Osteoblast (primary cell): ENCODE measurements at regions not wholly inside any gene's neighbourhood (a gene's known extent, or its start where the extent isn't known, plus 50 kb on each side); places are given as distances from the start of the nearest gene placed in this dataset.

Source experiments
- DNase-seq: peaks from one replicate; pipeline ENCODE4 v3.0.0; 2011; ENCODE audit warnings: low spot score, mixed read lengths; ENCODE audit not compliant: insufficient read length; ENCODE audit errors: missing footprints
- H2AFZ ChIP-seq: 2 replicates; pipeline ENCODE4 v1.6.0; 2011; ENCODE audit warnings: mild to moderate bottlenecking, low read length
- H3K27ac ChIP-seq: 2 replicates; pipeline ENCODE4 v1.5.1; 2011; ENCODE audit warnings: mild to moderate bottlenecking, low read depth, low read length, moderate library complexity
- H3K27me3 ChIP-seq: 2 replicates; pipeline ENCODE4 v1.6.0; 2012; ENCODE audit warnings: mild to moderate bottlenecking, control low read depth, inconsistent platforms, low read length, moderate library complexity; ENCODE audit not compliant: insufficient read depth
- H3K36me3 ChIP-seq: 2 replicates; pipeline ENCODE4 v1.5.1; 2011; ENCODE audit warnings: mild to moderate bottlenecking, low read length, control low read depth, moderate library complexity; ENCODE audit not compliant: insufficient read depth
- H3K4me1 ChIP-seq: 2 replicates; pipeline ENCODE4 v1.5.1; 2011; ENCODE audit warnings: mild to moderate bottlenecking, low read length, control low read depth, moderate library complexity; ENCODE audit not compliant: insufficient read depth
- H3K4me2 ChIP-seq: 2 replicates; pipeline ENCODE4 v1.6.0; 2011; ENCODE audit warnings: mild to moderate bottlenecking, low read length; ENCODE audit not compliant: insufficient read depth
- H3K4me3 ChIP-seq: fragments of 200-600 bp; sonication (generic); 3 replicates; pipeline ENCODE4 v1.5.1; 2012; ENCODE audit warnings: mild to moderate bottlenecking, low read length, inconsistent platforms; ENCODE audit not compliant: insufficient read depth
- H3K79me2 ChIP-seq: 2 replicates; pipeline ENCODE4 v1.6.0; 2012; ENCODE audit warnings: mild to moderate bottlenecking, low read length, control low read depth, inconsistent platforms; ENCODE audit not compliant: insufficient read depth
- H3K9me3 ChIP-seq: 2 replicates; pipeline ENCODE4 v1.5.1; 2011; ENCODE audit warnings: low read depth, low read length, control low read depth
- H4K20me1 ChIP-seq: 2 replicates; pipeline ENCODE4 v1.6.0; 2012; ENCODE audit warnings: mild to moderate bottlenecking, low read length, control low read depth; ENCODE audit not compliant: insufficient read depth
- TF ChIP-seq, protein P1 (sequence below): IDR thresholded peaks from 2 replicates; pipeline ENCODE4 v1.5.1; 2011; ENCODE audit warnings: mild to moderate bottlenecking, low read depth, low read length, moderate library complexity; ENCODE audit errors: extremely low read depth

DNA sequence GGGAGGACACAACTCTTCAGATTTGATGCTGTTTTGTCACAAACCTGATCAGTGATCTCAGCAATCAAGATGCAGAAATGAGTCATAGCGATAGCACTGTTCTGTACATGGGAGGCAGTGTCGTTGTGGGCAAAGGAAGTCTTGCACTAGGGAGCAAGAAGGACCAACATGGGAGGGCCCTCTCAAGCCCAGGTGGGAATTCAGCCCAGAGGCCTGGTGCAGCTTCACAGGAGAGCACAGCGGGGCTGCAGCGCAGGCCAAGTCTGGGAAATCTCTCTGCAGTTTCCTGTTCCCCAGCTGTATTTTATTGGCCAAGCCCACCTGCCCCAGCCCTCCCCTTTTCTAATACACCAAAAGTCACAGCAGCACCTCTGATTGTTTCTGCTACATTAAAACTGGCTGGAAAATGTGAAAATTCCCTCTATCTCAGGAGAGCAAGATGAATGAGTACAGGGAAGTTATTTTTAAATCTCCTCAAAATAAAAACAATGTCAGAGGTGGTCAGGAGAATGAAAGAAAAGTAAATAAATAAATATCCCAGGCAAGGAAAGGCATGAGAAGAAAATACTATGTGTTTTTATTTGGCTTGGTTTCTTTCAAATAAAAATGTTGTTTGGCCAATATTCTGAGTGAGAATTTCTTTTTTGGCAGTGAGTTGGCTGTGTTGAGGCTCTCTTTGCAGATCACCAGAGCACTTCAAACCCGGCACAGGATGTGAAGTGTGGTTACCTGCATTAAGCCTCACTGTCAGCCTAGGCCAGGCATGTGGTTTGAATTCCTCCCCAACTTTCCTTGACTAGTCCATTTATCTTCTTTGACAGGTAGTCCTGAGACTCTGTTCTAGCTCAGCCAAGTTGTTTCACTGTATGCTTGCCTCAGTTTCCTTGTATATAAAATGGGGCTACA lies 422.1 kb downstream of the PLPP3 start:
- Histone ChIP-seq H3K4me3 (no peak overlapping the region), H3K9me3 (no peaks in the 10 kb centered on the region), H3K27me3 (no peaks in the 10 kb centered on the region), H4K20me1 (no peaks in the 10 kb centered on the region), H3K4me1 (no peaks in the 10 kb centered on the region), H3K79me2 (no peaks in the 10 kb centered on the region), H2AFZ (no peak overlapping the region), H3K36me3 (no peaks in the 10 kb centered on the region), H3K27ac (no peak overlapping the region), H3K4me2 (no peak overlapping the region)
- no peak for DNase-seq
- TF ChIP-seq, protein P1, sequence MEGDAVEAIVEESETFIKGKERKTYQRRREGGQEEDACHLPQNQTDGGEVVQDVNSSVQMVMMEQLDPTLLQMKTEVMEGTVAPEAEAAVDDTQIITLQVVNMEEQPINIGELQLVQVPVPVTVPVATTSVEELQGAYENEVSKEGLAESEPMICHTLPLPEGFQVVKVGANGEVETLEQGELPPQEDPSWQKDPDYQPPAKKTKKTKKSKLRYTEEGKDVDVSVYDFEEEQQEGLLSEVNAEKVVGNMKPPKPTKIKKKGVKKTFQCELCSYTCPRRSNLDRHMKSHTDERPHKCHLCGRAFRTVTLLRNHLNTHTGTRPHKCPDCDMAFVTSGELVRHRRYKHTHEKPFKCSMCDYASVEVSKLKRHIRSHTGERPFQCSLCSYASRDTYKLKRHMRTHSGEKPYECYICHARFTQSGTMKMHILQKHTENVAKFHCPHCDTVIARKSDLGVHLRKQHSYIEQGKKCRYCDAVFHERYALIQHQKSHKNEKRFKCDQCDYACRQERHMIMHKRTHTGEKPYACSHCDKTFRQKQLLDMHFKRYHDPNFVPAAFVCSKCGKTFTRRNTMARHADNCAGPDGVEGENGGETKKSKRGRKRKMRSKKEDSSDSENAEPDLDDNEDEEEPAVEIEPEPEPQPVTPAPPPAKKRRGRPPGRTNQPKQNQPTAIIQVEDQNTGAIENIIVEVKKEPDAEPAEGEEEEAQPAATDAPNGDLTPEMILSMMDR = no peak

DNA sequence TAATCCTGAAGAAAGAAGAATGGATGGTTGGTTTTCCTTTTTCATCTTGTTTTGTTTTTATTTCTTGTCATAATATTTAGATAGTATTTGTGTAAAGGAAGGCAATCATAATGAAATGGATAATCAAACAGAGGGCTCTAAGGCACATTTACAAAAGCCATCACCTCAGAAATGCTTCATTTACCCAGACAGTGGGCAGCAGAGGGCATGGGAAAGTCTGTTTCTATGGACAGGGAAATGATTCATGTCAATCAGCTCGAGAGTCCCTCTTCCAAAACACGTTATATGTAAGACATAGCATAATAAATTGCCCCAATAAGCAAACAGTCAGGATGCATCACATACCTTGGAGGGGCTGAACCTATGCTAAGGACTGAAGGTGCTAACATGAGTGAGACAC lies 426.1 kb downstream of the PLPP3 start:
- no peak overlapping the region for H3K4me2 ChIP-seq
- no peaks in the 10 kb centered on the region for H3K4me1 ChIP-seq
- no peaks in the 10 kb centered on the region for H3K9me3 ChIP-seq
- H2AFZ ChIP-seq = no peak overlapping the region
- DNase-seq = no peak
- TF ChIP-seq, protein P1 = no peak
- H3K79me2 ChIP-seq = no peaks in the 10 kb centered on the region
- H3K27me3 ChIP-seq = no peaks in the 10 kb centered on the region
- no peak overlapping the region for H3K27ac ChIP-seq
- no peak overlapping the region for H3K4me3 ChIP-seq
- no peaks in the 10 kb centered on the region for H3K36me3 ChIP-seq
- H4K20me1 ChIP-seq = no peaks in the 10 kb centered on the region

DNA sequence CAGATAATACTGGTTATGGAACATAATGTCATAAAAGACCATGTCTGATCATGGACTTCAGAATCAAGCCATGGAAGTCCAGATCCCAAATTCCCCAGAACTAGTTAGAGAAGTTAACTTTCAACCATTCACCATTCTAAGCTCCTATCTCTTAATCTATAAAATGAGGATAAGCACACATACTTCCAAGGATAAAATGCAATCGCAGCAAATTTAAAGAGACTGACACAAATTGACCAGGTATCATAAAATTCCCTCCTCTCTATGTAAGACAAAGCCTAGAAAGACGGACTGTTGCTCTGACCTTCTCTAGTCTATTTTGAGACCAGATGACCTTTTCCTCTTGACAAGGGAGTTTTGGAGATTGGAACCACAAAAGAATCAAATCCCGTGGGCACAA lies 426.7 kb downstream of the PLPP3 start:
- H3K4me3 ChIP-seq = no peak overlapping the region
- H3K27ac ChIP-seq = no peak overlapping the region
- DNase-seq = no peak
- H3K4me2 ChIP-seq = no peak overlapping the region
- no peaks in the 10 kb centered on the region for H3K36me3 ChIP-seq
- no peaks in the 10 kb centered on the region for H4K20me1 ChIP-seq
- H2AFZ ChIP-seq = no peak overlapping the region
- H3K9me3 ChIP-seq = no peaks in the 10 kb centered on the region
- H3K79me2 ChIP-seq = no peaks in the 10 kb centered on the region
- no peaks in the 10 kb centered on the region for H3K4me1 ChIP-seq
- no peaks in the 10 kb centered on the region for H3K27me3 ChIP-seq
- TF ChIP-seq, protein P1 = no peak

GRCh38 chr1:56151402-56151801 lies 428.0 kb downstream of the PLPP3 start:
- H2AFZ ChIP-seq = no peak overlapping the region
- no peak for DNase-seq
- TF ChIP-seq, protein P1 = no peak

More at GRCh38 chr1:56151402-56151801, 428.0 kb downstream of the PLPP3 start:
- Histone ChIP-seq H3K4me1 (peaks cover 5% of the 10 kb centered on the region), H3K27ac (no peak overlapping the region), H3K9me3 (no peaks in the 10 kb centered on the region), H3K4me2 (no peak overlapping the region), H3K27me3 (no peaks in the 10 kb centered on the region), H3K4me3 (no peak overlapping the region), H3K79me2 (no peaks in the 10 kb centered on the region), H3K36me3 (no peaks in the 10 kb centered on the region), H4K20me1 (no peaks in the 10 kb centered on the region)
